ENCODE measurements at regions not wholly inside any gene's neighbourhood (a gene's known extent, or its start where the extent isn't known, plus 50 kb on each side); places are given as distances from the start of the nearest gene placed in this dataset.
"Not testable (repeated sequence)": the region's sequence is repeated elsewhere in the genome, so short reads cannot be mapped to it uniquely, and the experiment has no call there.

DNA sequence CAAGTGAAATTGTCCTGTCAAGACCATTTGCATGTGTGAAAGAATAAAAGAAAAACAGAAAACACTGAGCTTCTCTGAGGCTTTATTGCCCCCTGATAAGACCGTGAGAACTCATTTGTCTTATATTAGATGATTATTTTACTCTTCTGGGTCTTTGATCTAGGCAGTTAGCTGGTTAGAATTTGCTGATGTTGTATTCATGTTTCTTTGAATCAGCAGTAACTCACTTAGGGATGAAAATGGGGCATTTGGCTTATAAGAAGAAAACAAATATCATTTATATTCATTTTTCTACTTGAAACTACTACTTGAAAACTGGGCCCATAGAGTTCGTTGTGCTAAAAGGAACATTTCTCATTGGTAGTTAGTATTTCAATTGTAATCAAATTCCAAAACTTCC is 93.1 kb upstream of the RBFOX1 start:
- Mint-ChIP-seq H3K9me3 (peaks cover 5 to 24% (median 12%) of the 10 kb centered on the region in 5 donors), H3K4me3 (no peak overlapping the region), H3K27ac (no peak overlapping the region), H3K4me1 (no peaks in the 10 kb centered on the region), H3K27me3 (no peaks in the 10 kb centered on the region), H3K36me3 (no peaks in the 10 kb centered on the region)
- Histone ChIP-seq H3K4me1 (ENCODE audit: insufficient read depth, low read length) (no peaks in the 10 kb centered on the region), H3K27ac (ENCODE audit: low read depth, low read length) (no peak overlapping the region), H3K27me3 (ENCODE audit: insufficient read depth, low read length, poor library complexity, severe bottlenecking) (no peaks in the 10 kb centered on the region), H3K36me3 (ENCODE audit: insufficient read depth, low read length) (no peaks in the 10 kb centered on the region), H3K4me3 (ENCODE audit: low read length) (no peak overlapping the region), H3K9me3 (ENCODE audit: low read length) (no peaks in the 10 kb centered on the region)
- POLR2A ChIA-PET, result no interaction called here
- DNase-seq, result no peak
- CTCF ChIA-PET, result interaction anchor here (1.2 kb wide), 1 partner anchor 9 kb away, joined by 3 read pairs; no protein-coding TSS in a partner anchor

DNA sequence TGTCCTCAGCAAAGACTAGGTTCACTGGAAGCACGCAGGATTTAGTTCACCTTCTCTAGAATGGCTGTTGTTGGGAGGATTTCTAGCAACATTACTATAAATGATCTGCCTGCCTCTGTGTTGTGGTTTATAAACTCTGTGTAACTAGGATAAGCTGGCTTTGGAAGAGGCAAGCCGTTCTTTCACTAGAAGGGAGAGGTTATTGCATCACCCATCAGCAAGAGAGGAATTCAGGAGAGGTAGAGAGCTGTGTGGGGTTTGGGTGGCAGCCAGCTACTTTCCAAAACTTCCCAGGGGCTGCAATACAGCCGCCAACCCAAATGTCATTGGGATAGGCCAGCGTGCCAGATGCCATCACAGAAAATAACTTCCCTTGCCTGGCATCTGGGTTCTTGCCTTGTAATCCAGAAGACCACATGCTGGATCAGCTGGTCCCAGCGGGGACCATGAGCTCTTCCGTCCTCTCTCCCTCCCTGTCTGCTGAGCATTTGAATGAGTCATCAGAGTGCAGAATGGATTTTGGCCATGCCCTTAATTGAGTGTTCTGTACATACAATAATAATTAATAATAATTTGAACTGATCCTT is 95.7 kb upstream of the RBFOX1 start:
- no peak overlapping the region for H3K4me3 Mint-ChIP-seq

DNA sequence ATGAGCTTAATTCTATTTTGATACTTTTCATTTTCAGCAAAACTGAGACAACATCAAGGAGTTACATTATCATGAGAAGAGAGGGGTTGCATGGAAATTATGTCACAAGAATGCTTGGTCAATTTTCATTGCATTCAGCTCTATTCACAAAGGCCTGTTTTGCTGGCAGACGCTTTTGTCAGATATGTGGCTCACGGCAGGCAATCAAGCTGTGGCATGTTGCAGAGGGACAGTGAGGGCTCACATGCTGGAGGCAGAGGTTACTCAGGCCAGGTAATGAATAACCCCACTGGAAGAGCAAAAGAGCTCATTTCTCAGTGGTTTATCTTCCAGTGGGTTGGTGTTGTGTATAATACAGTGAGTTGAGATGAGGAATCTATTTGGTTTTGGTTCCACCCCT is 98.7 kb upstream of the RBFOX1 start:
- Histone ChIP-seq H3K27ac (ENCODE audit: low read depth, low read length) (no peak overlapping the region), H3K4me3 (ENCODE audit: low read length) (no peak overlapping the region), H3K36me3 (ENCODE audit: insufficient read depth, low read length) (no peaks in the 10 kb centered on the region), H3K27me3 (ENCODE audit: insufficient read depth, low read length, poor library complexity, severe bottlenecking) (no peaks in the 10 kb centered on the region), H3K4me1 (ENCODE audit: insufficient read depth, low read length) (no peaks in the 10 kb centered on the region), H3K9me3 (ENCODE audit: low read length) (no peaks in the 10 kb centered on the region)
- H3K4me3 Mint-ChIP-seq, result no peak overlapping the region
- no peaks in the 10 kb centered on the region for H3K36me3 Mint-ChIP-seq
- ChIA-PET CTCF (no interaction called here), POLR2A (no interaction called here)
- H3K9me3 Mint-ChIP-seq, result peaks cover 9 to 30% (median 10%) of the 10 kb centered on the region in 5 donors
- no peaks in the 10 kb centered on the region for H3K4me1 Mint-ChIP-seq
- no peak overlapping the region for H3K27ac Mint-ChIP-seq
- no peak for DNase-seq
- H3K27me3 Mint-ChIP-seq, result no peaks in the 10 kb centered on the region

More for the DNA sequence above, 95.7 kb upstream of the RBFOX1 start:
- Histone ChIP-seq H3K27ac (ENCODE audit: low read depth, low read length) (no peak overlapping the region), H3K9me3 (ENCODE audit: low read length) (no peaks in the 10 kb centered on the region), H3K27me3 (ENCODE audit: insufficient read depth, low read length, poor library complexity, severe bottlenecking) (no peaks in the 10 kb centered on the region), H3K4me3 (ENCODE audit: low read length) (no peak overlapping the region), H3K4me1 (ENCODE audit: insufficient read depth, low read length) (no peaks in the 10 kb centered on the region), H3K36me3 (ENCODE audit: insufficient read depth, low read length) (no peaks in the 10 kb centered on the region)
- Mint-ChIP-seq H3K27ac (no peak overlapping the region), H3K9me3 (peaks cover 7 to 32% (median 9%) of the 10 kb centered on the region in 5 donors), H3K36me3 (no peaks in the 10 kb centered on the region), H3K27me3 (no peaks in the 10 kb centered on the region), H3K4me1 (no peaks in the 10 kb centered on the region)
- POLR2A ChIA-PET, result no interaction called here
- CTCF ChIA-PET, result no interaction called here
- no peak for DNase-seq

DNA sequence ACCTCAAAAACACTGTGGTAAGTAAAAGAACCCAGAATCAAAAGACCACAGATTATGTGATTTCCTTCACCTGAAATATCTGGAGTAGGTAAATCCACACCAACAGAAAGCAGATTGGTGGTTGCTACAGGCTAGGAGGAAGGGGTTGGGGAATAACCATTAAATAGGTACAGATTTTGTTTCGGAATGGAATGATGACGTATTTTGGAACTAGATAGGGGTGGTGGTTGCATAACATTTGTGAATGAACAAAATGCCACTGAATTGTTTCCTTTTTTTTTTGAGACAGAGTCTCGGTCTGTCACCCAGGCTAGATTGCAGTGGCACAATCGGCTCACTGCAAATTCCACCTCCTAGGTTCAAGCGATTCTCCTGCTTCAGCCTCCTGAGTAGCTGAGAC is 100.9 kb upstream of the RBFOX1 start:
- Mint-ChIP-seq H3K4me1 (no peaks in the 10 kb centered on the region), H3K27me3 (no peaks in the 10 kb centered on the region), H3K9me3 (peaks cover 7 to 28% (median 23%) of the 10 kb centered on the region in 5 donors), H3K27ac (no peak overlapping the region), H3K4me3 (no peak overlapping the region), H3K36me3 (no peaks in the 10 kb centered on the region)
- H3K27ac ChIP-seq (ENCODE audit: low read depth, low read length), result no peak overlapping the region
- DNase-seq, result no peak
- no peaks in the 10 kb centered on the region for H3K9me3 ChIP-seq (ENCODE audit: low read length)
- no peak overlapping the region for H3K4me3 ChIP-seq (ENCODE audit: low read length)
- no peaks in the 10 kb centered on the region for H3K4me1 ChIP-seq (ENCODE audit: insufficient read depth, low read length)
- POLR2A ChIA-PET, result no interaction called here
- no peaks in the 10 kb centered on the region for H3K36me3 ChIP-seq (ENCODE audit: insufficient read depth, low read length)
- CTCF ChIA-PET, result no interaction called here
- H3K27me3 ChIP-seq (ENCODE audit: insufficient read depth, low read length, poor library complexity, severe bottlenecking), result no peaks in the 10 kb centered on the region

DNA sequence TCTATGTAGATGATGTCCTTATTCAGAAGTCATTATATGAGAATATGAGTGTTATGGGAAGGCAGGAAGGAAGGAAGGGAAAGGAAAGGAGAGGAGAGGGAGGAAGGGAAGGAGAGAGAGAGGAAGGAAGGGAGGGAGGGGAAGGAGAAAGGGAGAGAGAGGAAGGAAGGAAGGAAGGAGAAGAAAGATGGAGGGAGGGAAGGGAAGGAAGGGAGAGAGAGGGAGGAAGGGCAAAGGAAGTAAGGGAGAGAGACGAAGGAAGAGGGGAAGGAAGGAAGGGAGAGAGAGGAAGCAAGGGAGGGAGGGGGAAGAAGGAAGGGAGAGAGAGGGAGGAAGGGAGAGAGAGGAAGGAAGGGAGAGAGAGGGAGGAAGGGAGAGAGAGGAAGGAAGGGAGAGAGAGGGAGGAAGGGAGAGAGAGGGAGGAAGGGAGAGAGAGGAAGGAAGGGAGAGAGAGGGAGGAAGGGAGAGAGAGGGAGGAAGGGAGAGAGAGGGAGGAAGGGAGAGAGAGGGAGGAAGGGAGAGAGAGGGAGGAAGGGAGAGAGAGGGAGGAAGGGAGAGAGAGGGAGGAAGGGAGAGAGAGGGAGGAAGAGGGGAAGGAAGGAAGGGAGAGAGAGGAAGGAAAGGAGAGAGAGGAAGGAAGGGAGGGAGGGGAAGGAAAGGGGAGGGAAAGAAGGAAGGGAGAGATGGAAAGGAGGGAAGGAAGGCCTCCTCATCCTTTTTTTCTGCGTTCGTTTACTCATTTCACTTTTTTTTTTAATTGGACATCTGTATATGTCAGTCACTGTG is 103.0 kb upstream of the RBFOX1 start:
- H3K27ac ChIP-seq (ENCODE audit: low read depth, low read length); H3K36me3 ChIP-seq (ENCODE audit: insufficient read depth, low read length); H3K4me3 ChIP-seq (ENCODE audit: low read length); H3K36me3 Mint-ChIP-seq; H3K27me3 Mint-ChIP-seq; H3K27me3 ChIP-seq (ENCODE audit: insufficient read depth, low read length, poor library complexity, severe bottlenecking); DNase-seq; H3K4me1 ChIP-seq (ENCODE audit: insufficient read depth, low read length); POLR2A ChIA-PET; H3K27ac Mint-ChIP-seq; H3K9me3 ChIP-seq (ENCODE audit: low read length); H3K4me1 Mint-ChIP-seq; H3K4me3 Mint-ChIP-seq: not testable (repeated sequence)
- peaks cover 13 to 27% (median 15%) of the 10 kb centered on the region in 5 donors for H3K9me3 Mint-ChIP-seq
- CTCF ChIA-PET, result interaction anchor here (1.2 kb wide), 1 partner anchor 10 kb away, joined by 3 read pairs; no protein-coding TSS in a partner anchor

DNA sequence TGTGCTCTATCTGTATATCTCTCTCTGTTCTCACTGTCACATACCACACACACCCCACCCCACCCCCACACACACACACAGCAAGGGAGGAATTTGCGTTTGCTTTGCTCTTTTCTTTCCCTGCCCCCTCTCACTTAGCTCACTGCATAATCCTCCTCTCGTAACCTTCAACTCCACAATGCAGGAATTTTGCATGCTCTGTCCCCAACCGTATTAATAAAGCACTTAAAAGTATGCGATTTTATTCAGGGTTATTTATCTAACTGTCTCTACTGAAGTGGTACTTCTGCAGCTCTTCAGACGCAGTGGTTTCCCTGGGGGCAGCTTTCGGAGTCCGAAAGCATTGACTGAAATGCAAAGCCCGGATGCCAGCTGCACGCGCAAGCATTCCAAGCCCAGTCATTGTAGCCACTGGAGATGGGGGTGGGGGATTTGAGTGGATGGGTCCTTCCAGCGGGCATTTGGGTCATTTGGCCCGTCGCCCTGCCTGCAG is 105.4 kb upstream of the RBFOX1 start:
- DNase-seq, result no peak
- H3K36me3 ChIP-seq (ENCODE audit: insufficient read depth, low read length), result no peaks in the 10 kb centered on the region
- ChIA-PET POLR2A (no interaction called here), CTCF (no interaction called here)
- Mint-ChIP-seq H3K27me3 (no peaks in the 10 kb centered on the region), H3K4me3 (no peak overlapping the region), H3K36me3 (no peaks in the 10 kb centered on the region), H3K4me1 (no peaks in the 10 kb centered on the region), H3K27ac (no peak overlapping the region), H3K9me3 (peaks cover 7 to 19% (median 16%) of the 10 kb centered on the region in 5 donors)
- no peaks in the 10 kb centered on the region for H3K27me3 ChIP-seq (ENCODE audit: insufficient read depth, low read length, poor library complexity, severe bottlenecking)
- no peak overlapping the region for H3K27ac ChIP-seq (ENCODE audit: low read depth, low read length)
- no peaks in the 10 kb centered on the region for H3K9me3 ChIP-seq (ENCODE audit: low read length)
- no peak overlapping the region for H3K4me3 ChIP-seq (ENCODE audit: low read length)
- no peaks in the 10 kb centered on the region for H3K4me1 ChIP-seq (ENCODE audit: insufficient read depth, low read length)

DNA sequence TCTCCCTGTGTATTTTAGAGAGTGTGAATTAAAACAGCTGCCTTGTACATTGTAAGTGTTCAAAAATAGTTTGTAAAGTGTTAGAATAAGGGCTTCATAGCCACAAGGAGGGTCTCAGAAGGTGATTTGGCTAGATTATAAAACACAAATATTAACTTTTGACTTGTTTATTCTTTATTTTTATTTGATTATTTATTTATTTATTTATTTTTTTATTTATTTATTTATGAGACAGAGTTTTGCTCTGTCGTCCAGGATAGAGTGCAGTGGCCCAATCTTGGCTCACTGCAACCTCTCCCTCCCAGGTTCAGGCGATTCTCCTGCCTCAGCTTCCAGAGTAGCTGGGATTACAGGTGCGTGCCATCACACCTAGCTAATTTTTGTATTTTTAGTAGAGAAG is 111.5 kb upstream of the RBFOX1 start:
- Histone ChIP-seq H3K4me3 (ENCODE audit: low read length) (no peak overlapping the region), H3K27ac (ENCODE audit: low read depth, low read length) (no peak overlapping the region), H3K9me3 (ENCODE audit: low read length) (no peaks in the 10 kb centered on the region), H3K36me3 (ENCODE audit: insufficient read depth, low read length) (no peaks in the 10 kb centered on the region), H3K4me1 (ENCODE audit: insufficient read depth, low read length) (no peaks in the 10 kb centered on the region), H3K27me3 (ENCODE audit: insufficient read depth, low read length, poor library complexity, severe bottlenecking) (no peaks in the 10 kb centered on the region)
- CTCF ChIA-PET, result no interaction called here
- H3K27me3 Mint-ChIP-seq, result no peaks in the 10 kb centered on the region
- H3K4me3 Mint-ChIP-seq, result no peak overlapping the region
- POLR2A ChIA-PET, result no interaction called here
- no peaks in the 10 kb centered on the region for H3K4me1 Mint-ChIP-seq
- H3K36me3 Mint-ChIP-seq, result no peaks in the 10 kb centered on the region
- no peak overlapping the region for H3K27ac Mint-ChIP-seq
- DNase-seq, result no peak
- H3K9me3 Mint-ChIP-seq, result peaks cover 6 to 31% (median 20%) of the 10 kb centered on the region in 5 donors

DNA sequence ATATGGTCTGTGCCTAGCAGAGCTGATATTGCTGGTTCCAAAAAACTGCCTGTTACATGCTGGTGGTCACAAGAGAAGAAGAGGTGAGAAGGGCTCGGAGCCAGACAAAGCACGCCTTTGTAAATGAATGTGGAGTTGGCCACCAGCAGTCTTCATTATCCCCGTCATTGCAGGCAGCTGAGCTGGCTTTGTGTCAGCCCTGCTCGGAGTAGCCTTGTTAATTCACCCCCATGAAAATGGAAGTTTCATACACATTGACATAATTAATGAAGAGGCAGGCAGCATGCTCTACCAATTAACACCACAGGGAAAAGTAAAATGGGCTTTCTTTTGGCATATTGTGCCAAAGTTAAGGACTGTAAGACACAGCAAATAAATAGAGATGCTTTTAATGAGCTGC is 113.7 kb upstream of the RBFOX1 start:
- no peaks in the 10 kb centered on the region for H3K27me3 Mint-ChIP-seq
- no peak for DNase-seq
- POLR2A ChIA-PET, result no interaction called here
- H3K27me3 ChIP-seq (ENCODE audit: insufficient read depth, low read length, poor library complexity, severe bottlenecking), result no peaks in the 10 kb centered on the region
- no peak overlapping the region for H3K27ac ChIP-seq (ENCODE audit: low read depth, low read length)
- H3K36me3 ChIP-seq (ENCODE audit: insufficient read depth, low read length), result no peaks in the 10 kb centered on the region
- no peaks in the 10 kb centered on the region for H3K36me3 Mint-ChIP-seq
- no peaks in the 10 kb centered on the region for H3K4me1 Mint-ChIP-seq
- no peak overlapping the region for H3K4me3 ChIP-seq (ENCODE audit: low read length)
- CTCF ChIA-PET, result no interaction called here
- H3K9me3 ChIP-seq (ENCODE audit: low read length), result no peaks in the 10 kb centered on the region
- H3K9me3 Mint-ChIP-seq, result peaks cover 15 to 34% (median 20%) of the 10 kb centered on the region in 5 donors
- H3K27ac Mint-ChIP-seq, result no peak overlapping the region
- H3K4me3 Mint-ChIP-seq, result no peak overlapping the region
- no peaks in the 10 kb centered on the region for H3K4me1 ChIP-seq (ENCODE audit: insufficient read depth, low read length)
